Trophoblast cell (in vitro differentiated cells and primary cell): ENCODE measurements at regions not wholly inside any gene's neighbourhood (a gene's known extent, or its start where the extent isn't known, plus 50 kb on each side); places are given as distances from the start of the nearest gene placed in this dataset.

Source experiments
- DNase-seq, 2 donors: peaks; one replicate each; pipeline ENCODE4 v3.0.0-alpha.2; 2016
- H2AFZ ChIP-seq: 2 replicates; pipeline ENCODE4 v1.6.1; 2013; ENCODE audit warnings: low read length, moderate library complexity, mild to moderate bottlenecking; ENCODE audit not compliant: insufficient read depth, poor library complexity
- H2AK5ac ChIP-seq: 2 replicates; pipeline ENCODE4 v1.6.1; 2013; ENCODE audit warnings: mild to moderate bottlenecking, low read length
- H2BK120ac ChIP-seq: 2 replicates; pipeline ENCODE4 v1.6.1; 2013; ENCODE audit warnings: low read length, mild to moderate bottlenecking, moderate library complexity; ENCODE audit not compliant: insufficient read depth, poor library complexity
- H2BK12ac ChIP-seq: 2 replicates; pipeline ENCODE4 v1.6.1; 2013; ENCODE audit warnings: mild to moderate bottlenecking, low read length, moderate library complexity
- H2BK5ac ChIP-seq: 2 replicates; pipeline ENCODE4 v1.6.1; 2013; ENCODE audit warnings: low read length, low read depth, moderate library complexity, mild to moderate bottlenecking; ENCODE audit not compliant: poor library complexity
- H3K14ac ChIP-seq: 2 replicates; pipeline ENCODE4 v1.6.1; 2013; ENCODE audit warnings: mild to moderate bottlenecking, low read length
- H3K18ac ChIP-seq: 2 replicates; pipeline ENCODE4 v1.6.1; 2013; ENCODE audit warnings: mild to moderate bottlenecking, low read length
- H3K23ac ChIP-seq: 2 replicates; pipeline ENCODE4 v1.6.1; 2013; ENCODE audit warnings: low read length
- H3K27ac ChIP-seq: 2 replicates; pipeline ENCODE4 v1.5.1; 2013; ENCODE audit warnings: low read depth, mild to moderate bottlenecking, inconsistent platforms, low read length, moderate library complexity
- H3K27me3 ChIP-seq: 2 replicates; pipeline ENCODE4 v1.6.1; 2013; ENCODE audit warnings: inconsistent platforms, mild to moderate bottlenecking, low read length, moderate library complexity; ENCODE audit not compliant: insufficient read depth
- H3K36me3 ChIP-seq, 2 experiments: 1 replicate in 1 of 2; 2 replicates in 1 of 2; pipeline ENCODE4 v1.6.1; 2013; ENCODE audit warnings: low read length in 2 of 2, mild to moderate bottlenecking in 2 of 2, moderate library complexity in 1 of 2; ENCODE audit not compliant: insufficient read depth in 2 of 2, control insufficient read depth in 1 of 2
- H3K4ac ChIP-seq: 2 replicates; pipeline ENCODE4 v1.6.1; 2013; ENCODE audit warnings: low read depth, mild to moderate bottlenecking, low read length, moderate library complexity
- H3K4me1 ChIP-seq, 2 experiments: 1 replicate in 1 of 2; 2 replicates in 1 of 2; pipeline ENCODE4 v1.6.1; 2013; ENCODE audit warnings: low read length in 2 of 2, mild to moderate bottlenecking in 2 of 2, moderate library complexity in 1 of 2; ENCODE audit not compliant: insufficient read depth in 2 of 2, control insufficient read depth in 1 of 2
- H3K4me2 ChIP-seq: 2 replicates; pipeline ENCODE4 v1.6.1; 2013; ENCODE audit warnings: inconsistent platforms, mild to moderate bottlenecking, low read length, moderate library complexity
- H3K4me3 ChIP-seq: 2 replicates; pipeline ENCODE4 v1.5.1; 2013; ENCODE audit warnings: mild to moderate bottlenecking, low read depth, low read length, inconsistent platforms
- H3K79me1 ChIP-seq: one replicate; pipeline ENCODE4 v1.6.1; 2013; ENCODE audit warnings: low read length
- H3K79me2 ChIP-seq: 2 replicates; pipeline ENCODE4 v1.6.1; 2013; ENCODE audit warnings: low read length, mild to moderate bottlenecking; ENCODE audit not compliant: control insufficient read depth, insufficient read depth, poor library complexity
- H3K9ac ChIP-seq: 2 replicates; pipeline ENCODE4 v1.6.1; 2013; ENCODE audit warnings: mild to moderate bottlenecking, low read length
- H3K9me3 ChIP-seq: 2 replicates; pipeline ENCODE4 v1.6.1; 2013; ENCODE audit warnings: low read depth, mild to moderate bottlenecking, control low read depth, inconsistent platforms, low read length; ENCODE audit not compliant: insufficient read depth
- H4K12ac ChIP-seq: 2 replicates; pipeline ENCODE4 v1.6.1; 2013; ENCODE audit warnings: low read depth, mild to moderate bottlenecking, low read length, moderate library complexity
- H4K8ac ChIP-seq: 2 replicates; pipeline ENCODE4 v1.6.1; 2013; ENCODE audit warnings: low read depth, mild to moderate bottlenecking, low read length, moderate library complexity
- H4K91ac ChIP-seq: one replicate; pipeline ENCODE4 v1.6.1; 2013; ENCODE audit warnings: low read depth, mild to moderate bottlenecking, low read length, moderate library complexity
- WGBS: extraction: QIAGEN DNeasy Blood & Tissue Kit; methylation state at CpG from one replicate; pipeline ENCODE4 v1.1.7; 2013; ENCODE audit warnings: missing lambda C conversion rate; ENCODE audit not compliant: insufficient read length, insufficient coverage; ENCODE audit errors: extremely low coverage; 5-methylcytosine and 5-hydroxymethylcytosine counted together

- H3K79me1 ChIP-seq: no peaks in the 10 kb centered on the region
- no peaks in the 10 kb centered on the region for H3K79me2 ChIP-seq
- no peaks in the 10 kb centered on the region for H3K4me1 ChIP-seq
- H4K91ac ChIP-seq: no peak overlapping the region
- H3K27me3 ChIP-seq: no peaks in the 10 kb centered on the region
- H2BK120ac ChIP-seq: no peak overlapping the region
- no peak overlapping the region for H3K4me2 ChIP-seq
- no peak overlapping the region for H2AFZ ChIP-seq
- H3K23ac ChIP-seq: no peak overlapping the region
- H4K8ac ChIP-seq: no peak overlapping the region
- no peak overlapping the region for H3K14ac ChIP-seq
- H3K9ac ChIP-seq: no peak overlapping the region
- no peak for DNase-seq
- H3K18ac ChIP-seq: no peak overlapping the region
- no peak overlapping the region for H2BK5ac ChIP-seq
- H4K12ac ChIP-seq: no peak overlapping the region
- H2BK12ac ChIP-seq: no peak overlapping the region
- H3K27ac ChIP-seq: no peak overlapping the region
- no peaks in the 10 kb centered on the region for H3K36me3 ChIP-seq
- no peak overlapping the region for H3K4me3 ChIP-seq
- no peak overlapping the region for H2AK5ac ChIP-seq
- H3K9me3 ChIP-seq: no peaks in the 10 kb centered on the region
- no peak overlapping the region for H3K4ac ChIP-seq
- WGBS: no CpG with 5 or more reads among the region's 3 CpGs
Measured at GRCh38 chr7:25436413-25436812, 208.1 kb upstream of the NPVF start.

GRCh38 chr7:25437308-25437707 is 209.0 kb upstream of the NPVF start:
- Histone ChIP-seq H2AK5ac (no peak overlapping the region), H2BK120ac (no peak overlapping the region), H4K91ac (no peak overlapping the region), H3K27me3 (no peaks in the 10 kb centered on the region), H3K23ac (no peak overlapping the region), H3K27ac (no peak overlapping the region), H2BK12ac (no peak overlapping the region), H3K18ac (no peak overlapping the region), H3K79me1 (no peaks in the 10 kb centered on the region), H2AFZ (no peak overlapping the region), H3K9ac (no peak overlapping the region), H2BK5ac (no peak overlapping the region), H3K4me3 (no peak overlapping the region), H3K14ac (no peak overlapping the region), H4K12ac (no peak overlapping the region), H3K4me1 (no peaks in the 10 kb centered on the region), H3K4ac (no peak overlapping the region), H4K8ac (no peak overlapping the region), H3K9me3 (no peaks in the 10 kb centered on the region), H3K36me3 (no peaks in the 10 kb centered on the region), H3K79me2 (no peaks in the 10 kb centered on the region), H3K4me2 (no peak overlapping the region)
- DNase-seq: no peak

- Histone ChIP-seq H2AFZ (no peak overlapping the region), H3K23ac (no peak overlapping the region), H3K14ac (no peak overlapping the region), H4K12ac (no peak overlapping the region), H3K36me3 (no peaks in the 10 kb centered on the region), H4K8ac (no peak overlapping the region), H2BK120ac (no peak overlapping the region), H3K79me2 (no peaks in the 10 kb centered on the region), H3K27ac (no peak overlapping the region), H2AK5ac (no peak overlapping the region), H4K91ac (no peak overlapping the region), H3K79me1 (no peaks in the 10 kb centered on the region), H3K4me2 (no peak overlapping the region), H2BK12ac (no peak overlapping the region), H2BK5ac (no peak overlapping the region), H3K9ac (no peak overlapping the region), H3K4me3 (no peak overlapping the region), H3K9me3 (peaks cover 1% of the 10 kb centered on the region), H3K4ac (no peak overlapping the region), H3K4me1 (no peaks in the 10 kb centered on the region), H3K27me3 (no peaks in the 10 kb centered on the region), H3K18ac (no peak overlapping the region)
- no CpG with 5 or more reads among the region's 1 CpG for WGBS
- DNase-seq: no peak
Measured at GRCh38 chr7:25444991-25445390, 216.7 kb upstream of the NPVF start.

- no peak overlapping the region for H3K9ac ChIP-seq
- H4K91ac ChIP-seq: no peak overlapping the region
- H3K79me2 ChIP-seq: no peaks in the 10 kb centered on the region
- H2BK12ac ChIP-seq: no peak overlapping the region
- H3K4ac ChIP-seq: no peak overlapping the region
- no peak overlapping the region for H2BK120ac ChIP-seq
- no peak overlapping the region for H3K4me2 ChIP-seq
- H3K27ac ChIP-seq: no peak overlapping the region
- no peaks in the 10 kb centered on the region for H3K79me1 ChIP-seq
- WGBS: no CpG with 5 or more reads among the region's 2 CpGs
- no peaks in the 10 kb centered on the region for H3K36me3 ChIP-seq
- H2BK5ac ChIP-seq: no peak overlapping the region
- no peak overlapping the region for H3K18ac ChIP-seq
- no peak overlapping the region for H2AFZ ChIP-seq
- no peak overlapping the region for H4K12ac ChIP-seq
- DNase-seq: no peak
- peaks cover 1% of the 10 kb centered on the region for H3K9me3 ChIP-seq
- H3K14ac ChIP-seq: no peak overlapping the region
- no peak overlapping the region for H3K23ac ChIP-seq
- H2AK5ac ChIP-seq: no peak overlapping the region
- H3K27me3 ChIP-seq: no peaks in the 10 kb centered on the region
- no peaks in the 10 kb centered on the region for H3K4me1 ChIP-seq
- no peak overlapping the region for H4K8ac ChIP-seq
- H3K4me3 ChIP-seq: no peak overlapping the region
Measured at GRCh38 chr7:25448301-25448700, 220.0 kb upstream of the NPVF start.

GRCh38 chr7:25454020-25454419 is 225.7 kb upstream of the NPVF start:
- WGBS: no CpG with 5 or more reads among the region's 4 CpGs
- no peak overlapping the region for H3K18ac ChIP-seq

More at GRCh38 chr7:25454020-25454419, 225.7 kb upstream of the NPVF start:
- H2AFZ ChIP-seq: no peak overlapping the region
- H3K4me1 ChIP-seq: no peaks in the 10 kb centered on the region
- H3K27ac ChIP-seq: no peak overlapping the region
- no peak overlapping the region for H3K14ac ChIP-seq
- no peak overlapping the region for H2AK5ac ChIP-seq
- no peak for DNase-seq
- no peak overlapping the region for H3K4me3 ChIP-seq
- no peak overlapping the region for H4K8ac ChIP-seq
- H3K79me1 ChIP-seq: no peaks in the 10 kb centered on the region
- H3K9ac ChIP-seq: no peak overlapping the region
- H3K79me2 ChIP-seq: no peaks in the 10 kb centered on the region
- no peak overlapping the region for H3K4ac ChIP-seq
- H2BK5ac ChIP-seq: no peak overlapping the region
- H3K4me2 ChIP-seq: no peak overlapping the region
- H3K23ac ChIP-seq: no peak overlapping the region
- H4K91ac ChIP-seq: no peak overlapping the region
- no peak overlapping the region for H4K12ac ChIP-seq
- no peaks in the 10 kb centered on the region for H3K36me3 ChIP-seq
- no peaks in the 10 kb centered on the region for H3K9me3 ChIP-seq
- no peak overlapping the region for H2BK12ac ChIP-seq
- no peak overlapping the region for H2BK120ac ChIP-seq
- no peaks in the 10 kb centered on the region for H3K27me3 ChIP-seq
